Mammary epithelial cell (primary cell): ENCODE measurements at regions not wholly inside any gene's neighbourhood (a gene's known extent, or its start where the extent isn't known, plus 50 kb on each side); places are given as distances from the start of the nearest gene placed in this dataset.

ENCODE experiments used
- EZH2 ChIP-seq: IDR thresholded peaks from 2 replicates; pipeline ENCODE4 v1.6.1; 2012; ENCODE audit warnings: low read length, inconsistent platforms, borderline replicate concordance
- TF ChIP-seq, protein P1 (sequence below), 2 donors: IDR thresholded peaks in 1 of 2; conservative IDR thresholded peaks in 1 of 2; 2 replicates each; pipeline ENCODE4 v1.5.1; 2011 to 2012; ENCODE audit warnings: inconsistent platforms in 2 of 2, low read length in 2 of 2, mild to moderate bottlenecking in 2 of 2, control low read depth in 1 of 2, low read depth in 1 of 2; ENCODE audit not compliant: insufficient read depth in 1 of 2; ENCODE audit errors: extremely low read depth in 1 of 2

- TF ChIP-seq, protein P1, sequence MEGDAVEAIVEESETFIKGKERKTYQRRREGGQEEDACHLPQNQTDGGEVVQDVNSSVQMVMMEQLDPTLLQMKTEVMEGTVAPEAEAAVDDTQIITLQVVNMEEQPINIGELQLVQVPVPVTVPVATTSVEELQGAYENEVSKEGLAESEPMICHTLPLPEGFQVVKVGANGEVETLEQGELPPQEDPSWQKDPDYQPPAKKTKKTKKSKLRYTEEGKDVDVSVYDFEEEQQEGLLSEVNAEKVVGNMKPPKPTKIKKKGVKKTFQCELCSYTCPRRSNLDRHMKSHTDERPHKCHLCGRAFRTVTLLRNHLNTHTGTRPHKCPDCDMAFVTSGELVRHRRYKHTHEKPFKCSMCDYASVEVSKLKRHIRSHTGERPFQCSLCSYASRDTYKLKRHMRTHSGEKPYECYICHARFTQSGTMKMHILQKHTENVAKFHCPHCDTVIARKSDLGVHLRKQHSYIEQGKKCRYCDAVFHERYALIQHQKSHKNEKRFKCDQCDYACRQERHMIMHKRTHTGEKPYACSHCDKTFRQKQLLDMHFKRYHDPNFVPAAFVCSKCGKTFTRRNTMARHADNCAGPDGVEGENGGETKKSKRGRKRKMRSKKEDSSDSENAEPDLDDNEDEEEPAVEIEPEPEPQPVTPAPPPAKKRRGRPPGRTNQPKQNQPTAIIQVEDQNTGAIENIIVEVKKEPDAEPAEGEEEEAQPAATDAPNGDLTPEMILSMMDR (conservative IDR thresholded peaks at IDR 0.05 in 1 of 2, IDR thresholded peaks at IDR 0.05 in 1 of 2; ENCODE audit: extremely low read depth in 1 of 2, insufficient read depth in 1 of 2, low read depth in 1 of 2, low read length in 2 of 2) = no peak
- TF ChIP-seq EZH2 = no peak
Measured at GRCh38 chr13:63139277-63139676, 1723.6 kb upstream of the PCDH20 start.
